ENCODE measurements at regions not wholly inside any gene's neighbourhood (a gene's known extent, or its start where the extent isn't known, plus 50 kb on each side); places are given as distances from the start of the nearest gene placed in this dataset.

GRCh38 chr5:19210886-19211285 is 777.1 kb downstream of the CDH18 start:
- Histone ChIP-seq H3K27ac (no peak overlapping the region), H3K36me3 (no peaks in the 10 kb centered on the region), H3K4me1 (no peaks in the 10 kb centered on the region), H3K4me3 (no peak overlapping the region), H3K27me3 (no peaks in the 10 kb centered on the region), H3K9me3 (peaks cover 0 to 12% (median 5%) of the 10 kb centered on the region in 4 donors)
- WGBS, 5 donors, result 70 to 83% (median 72%) methylated on average over 1 of the region's 1 CpG
- intact Hi-C loops (cut with DNase I; ENCODE audit: low total_unique reads), result no loop called here
- TF ChIP-seq CTCF (IDR thresholded peaks at IDR 0.05) (no peak), EP300 (IDR thresholded peaks at IDR 0.05) (no peak), POLR2A (IDR thresholded peaks at IDR 0.05) (no peak), POLR2AphosphoS5 (IDR thresholded peaks at IDR 0.05) (no peak)
- no peak for DNase-seq

GRCh38 chr5:19229179-19229835 is 758.7 kb downstream of the CDH18 start:
- Histone ChIP-seq H3K36me3 (no peaks in the 10 kb centered on the region), H3K4me1 (no peaks in the 10 kb centered on the region), H3K27ac (no peak overlapping the region), H3K4me3 (no peak overlapping the region), H3K9me3 (no peaks in the 10 kb centered on the region), H3K27me3 (no peaks in the 10 kb centered on the region)
- TF ChIP-seq EP300 (IDR thresholded peaks at IDR 0.05), result no peak
- no peak for TF ChIP-seq POLR2AphosphoS5 (IDR thresholded peaks at IDR 0.05)
- TF ChIP-seq POLR2A (IDR thresholded peaks at IDR 0.05), result no peak
- no peak for TF ChIP-seq CTCF (IDR thresholded peaks at IDR 0.05)
- intact Hi-C loops (cut with DNase I; ENCODE audit: low total_unique reads), result no loop called here
- DNase-seq, result no peak
- whole genome bisulfite sequencing, 5 donors, result 85 to 89% (median 88%) methylated on average over 3 of the region's 3 CpGs

GRCh38 chr5:19233573-19233972 is 754.4 kb downstream of the CDH18 start:
- Histone ChIP-seq H3K4me3 (no peak overlapping the region), H3K4me1 (no peaks in the 10 kb centered on the region), H3K27me3 (no peaks in the 10 kb centered on the region), H3K9me3 (no peaks in the 10 kb centered on the region), H3K27ac (no peak overlapping the region), H3K36me3 (no peaks in the 10 kb centered on the region)
- TF ChIP-seq POLR2AphosphoS5 (IDR thresholded peaks at IDR 0.05) (no peak), POLR2A (IDR thresholded peaks at IDR 0.05) (no peak), CTCF (IDR thresholded peaks at IDR 0.05) (no peak), EP300 (IDR thresholded peaks at IDR 0.05) (no peak)
- WGBS, 5 donors, result 89 to 98% (median 95%) methylated on average over 2 of the region's 2 CpGs
- no peak for DNase-seq
- intact Hi-C loops (cut with DNase I; ENCODE audit: low total_unique reads), result no loop called here

- no peak overlapping the region for H3K4me3 ChIP-seq
- 68 to 82% (median 74%) methylated on average over 5 of the region's 5 CpGs for WGBS, 5 donors
- no peak overlapping the region for H3K27ac ChIP-seq
- H3K4me1 ChIP-seq, result no peaks in the 10 kb centered on the region
- no peaks in the 10 kb centered on the region for H3K9me3 ChIP-seq
- H3K36me3 ChIP-seq, result no peaks in the 10 kb centered on the region
- no peak for DNase-seq
- TF ChIP-seq EP300 (IDR thresholded peaks at IDR 0.05), result no peak
- TF ChIP-seq POLR2A (IDR thresholded peaks at IDR 0.05), result no peak
- no peak for TF ChIP-seq CTCF (IDR thresholded peaks at IDR 0.05)
- TF ChIP-seq POLR2AphosphoS5 (IDR thresholded peaks at IDR 0.05), result no peak
- intact Hi-C loops (cut with DNase I; ENCODE audit: low total_unique reads), result no loop called here
- H3K27me3 ChIP-seq, result no peaks in the 10 kb centered on the region
Observed at GRCh38 chr5:19235101-19235584, 752.9 kb downstream of the CDH18 start.
